T-helper 1 cell treated with Interleukin-12 subunit alpha and Interleukin-12 subunit beta and Interleukin-4 antibody, amounts not matched to agents 30 μg/mL and 1 μg/mL, for 36 hours (primary cell): ENCODE measurements at regions not wholly inside any gene's neighbourhood (a gene's known extent, or its start where the extent isn't known, plus 50 kb on each side); places are given as distances from the start of the nearest gene placed in this dataset.
"Not testable (repeated sequence)": the region's sequence is repeated elsewhere in the genome, so short reads cannot be mapped to it uniquely, and the experiment has no call there.

Experiments used
- H3K27ac Mint-ChIP-seq: one replicate; pipeline ENCODE4 v1.8.0; 2021; ENCODE audit warnings: mild to moderate bottlenecking, mixed read lengths
- H3K27me3 Mint-ChIP-seq: one replicate; pipeline ENCODE4 v1.8.0; 2021; ENCODE audit warnings: low read depth, mixed read lengths
- H3K36me3 Mint-ChIP-seq: one replicate; pipeline ENCODE4 v1.8.0; 2021; ENCODE audit warnings: low read depth, mixed read lengths
- H3K4me1 Mint-ChIP-seq: one replicate; pipeline ENCODE4 v1.8.0; 2021; ENCODE audit warnings: low read depth, mixed read lengths
- H3K4me3 Mint-ChIP-seq: one replicate; pipeline ENCODE4 v1.8.0; 2021; ENCODE audit warnings: mild to moderate bottlenecking, moderate library complexity, mixed read lengths
- H3K9me3 Mint-ChIP-seq: one replicate; pipeline ENCODE4 v1.8.0; 2021; ENCODE audit warnings: mixed read lengths

DNA sequence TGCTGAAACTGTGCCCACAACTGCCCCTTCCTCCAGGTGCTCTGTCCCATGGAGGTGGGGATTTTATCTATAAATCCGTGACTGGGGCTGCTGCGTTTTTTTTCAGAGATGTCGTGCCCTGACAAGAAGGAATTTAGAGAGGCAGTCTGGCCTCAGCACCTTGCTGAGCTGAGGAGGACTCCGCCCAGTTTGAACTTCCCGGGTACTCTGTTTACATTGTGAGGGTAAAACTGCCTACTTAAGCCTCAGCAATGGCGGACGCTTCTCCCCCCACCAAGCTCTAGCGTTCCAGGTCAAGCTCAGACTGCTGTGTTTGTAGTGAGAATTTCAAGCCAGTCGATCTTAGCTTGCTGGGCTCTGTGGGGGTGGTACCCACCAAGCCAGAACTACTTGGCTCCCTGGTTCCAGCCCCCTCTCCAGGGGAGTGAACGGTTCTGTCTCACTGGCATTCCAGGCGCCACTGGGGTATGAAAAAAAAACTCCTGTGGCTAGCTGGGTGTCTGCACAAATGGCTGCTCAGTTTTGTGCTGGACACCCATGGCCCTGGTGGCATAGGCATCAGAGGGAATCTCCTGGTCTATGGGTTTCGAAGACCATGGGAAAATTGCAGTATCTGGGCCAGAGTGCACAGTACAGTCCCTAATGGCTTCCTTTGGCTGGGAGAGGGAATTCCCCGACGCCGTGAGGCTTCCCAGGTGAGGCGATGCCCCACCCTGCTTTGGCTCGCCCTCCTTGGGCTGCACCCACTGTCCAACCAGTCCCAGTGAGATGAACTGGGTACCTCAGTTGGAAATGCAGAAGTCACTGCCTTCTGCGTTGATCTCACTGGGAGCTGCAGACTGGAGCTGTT lies 68.5 kb upstream of the SGO1 start:
- Mint-ChIP-seq H3K4me1 (no peaks in the 10 kb centered on the region), H3K36me3 (no peaks in the 10 kb centered on the region), H3K27me3 (peaks cover 3% of the 10 kb centered on the region)

DNA sequence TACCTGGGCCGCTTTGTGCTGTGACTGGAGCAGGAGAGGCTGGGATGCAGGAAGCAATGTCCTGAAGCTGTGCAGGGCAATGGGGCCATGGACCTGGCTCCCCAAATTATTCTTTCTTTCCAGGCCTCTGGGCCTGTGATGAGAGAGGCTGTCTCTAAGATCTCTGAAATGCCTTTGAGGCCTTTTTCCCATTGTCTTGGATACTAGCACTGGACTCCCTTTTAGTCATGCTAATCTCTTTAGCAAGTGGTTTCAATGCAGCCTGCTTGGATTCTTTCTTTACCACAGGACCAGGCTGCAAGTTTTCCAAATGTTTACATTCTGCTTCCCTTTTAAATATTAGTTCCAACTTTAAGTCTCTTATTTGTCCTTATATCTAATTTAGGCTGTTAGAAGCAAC lies 64.8 kb upstream of the SGO1 start:
- Mint-ChIP-seq H3K27ac (no peak overlapping the region), H3K4me3 (no peak overlapping the region), H3K27me3 (peaks cover 2% of the 10 kb centered on the region), H3K9me3 (peaks cover 11% of the 10 kb centered on the region), H3K4me1 (no peaks in the 10 kb centered on the region), H3K36me3 (no peaks in the 10 kb centered on the region)

More for the DNA sequence above, 68.5 kb upstream of the SGO1 start:
- H3K9me3 Mint-ChIP-seq: peaks cover 8% of the 10 kb centered on the region
- no peak overlapping the region for H3K4me3 Mint-ChIP-seq
- no peak overlapping the region for H3K27ac Mint-ChIP-seq

DNA sequence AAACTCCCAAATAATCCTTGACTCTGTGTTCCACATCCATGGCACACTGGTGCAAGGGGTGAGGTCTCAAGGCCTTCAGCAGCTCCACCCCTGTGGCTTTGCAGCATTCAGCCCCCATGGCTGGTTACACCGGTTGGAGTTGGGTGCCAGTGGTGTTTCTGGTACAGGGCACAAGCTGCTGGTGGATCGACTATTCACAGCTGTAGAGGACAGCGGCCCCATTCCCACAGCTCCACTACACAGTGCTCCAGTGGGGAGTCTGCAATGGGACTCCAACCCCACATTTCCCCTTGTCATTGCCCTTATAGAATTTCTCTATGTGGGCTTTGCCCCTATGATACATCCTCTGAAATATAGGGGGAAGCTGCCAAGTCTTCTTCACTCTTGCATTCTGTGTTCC lies 64.3 kb upstream of the SGO1 start:
- Mint-ChIP-seq H3K4me1 (no peaks in the 10 kb centered on the region), H3K36me3 (no peaks in the 10 kb centered on the region), H3K9me3 (peaks cover 12% of the 10 kb centered on the region), H3K27me3 (no peaks in the 10 kb centered on the region), H3K27ac (no peak overlapping the region), H3K4me3 (no peak overlapping the region)

DNA sequence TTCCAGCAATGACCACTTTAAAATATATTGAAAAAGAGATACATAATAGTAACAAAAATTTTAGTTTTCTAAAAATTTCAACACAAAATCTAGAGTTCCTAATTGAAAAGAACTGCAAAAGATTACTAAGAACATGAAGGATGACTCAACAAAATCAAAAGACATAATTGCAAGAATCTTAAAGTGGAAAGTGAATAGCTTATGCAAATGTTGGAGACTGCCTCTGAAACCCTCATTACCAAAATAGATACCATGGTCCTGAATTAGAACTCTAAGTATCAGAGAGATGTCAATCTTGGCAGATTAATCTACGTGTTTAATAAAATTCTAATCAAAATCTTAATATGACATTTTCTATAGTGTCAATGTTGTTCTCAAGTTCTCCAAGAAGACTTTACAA lies 60.7 kb upstream of the SGO1 start:
- H3K4me3 Mint-ChIP-seq: no peak overlapping the region
- peaks cover 9% of the 10 kb centered on the region for H3K9me3 Mint-ChIP-seq
- H3K27me3 Mint-ChIP-seq: peaks cover 14% of the 10 kb centered on the region
- no peaks in the 10 kb centered on the region for H3K36me3 Mint-ChIP-seq
- no peak overlapping the region for H3K27ac Mint-ChIP-seq
- H3K4me1 Mint-ChIP-seq: no peaks in the 10 kb centered on the region

DNA sequence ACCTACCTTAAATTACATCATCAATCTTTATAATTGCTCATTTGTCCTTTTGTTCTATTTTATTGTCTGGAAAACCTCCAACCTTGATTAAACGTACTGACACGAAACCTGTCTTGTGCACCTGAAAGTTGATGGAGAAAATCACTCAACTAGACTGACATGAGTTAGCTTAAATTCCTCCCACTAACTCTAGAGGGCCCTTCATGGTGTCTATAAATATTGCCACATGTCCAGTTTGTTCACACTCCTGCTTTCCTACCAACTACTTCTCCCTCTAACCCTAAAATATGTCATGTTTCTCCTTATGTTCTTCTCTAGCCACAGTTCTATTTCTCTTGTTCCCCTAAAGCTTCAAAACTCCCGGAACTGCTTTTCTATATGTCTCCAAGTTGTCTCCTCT lies 59.8 kb upstream of the SGO1 start:
- H3K4me3 Mint-ChIP-seq: no peak overlapping the region
- H3K36me3 Mint-ChIP-seq: no peaks in the 10 kb centered on the region
- peaks cover 5% of the 10 kb centered on the region for H3K9me3 Mint-ChIP-seq
- H3K27ac Mint-ChIP-seq: no peak overlapping the region
- no peaks in the 10 kb centered on the region for H3K4me1 Mint-ChIP-seq
- H3K27me3 Mint-ChIP-seq: peaks cover 14% of the 10 kb centered on the region

DNA sequence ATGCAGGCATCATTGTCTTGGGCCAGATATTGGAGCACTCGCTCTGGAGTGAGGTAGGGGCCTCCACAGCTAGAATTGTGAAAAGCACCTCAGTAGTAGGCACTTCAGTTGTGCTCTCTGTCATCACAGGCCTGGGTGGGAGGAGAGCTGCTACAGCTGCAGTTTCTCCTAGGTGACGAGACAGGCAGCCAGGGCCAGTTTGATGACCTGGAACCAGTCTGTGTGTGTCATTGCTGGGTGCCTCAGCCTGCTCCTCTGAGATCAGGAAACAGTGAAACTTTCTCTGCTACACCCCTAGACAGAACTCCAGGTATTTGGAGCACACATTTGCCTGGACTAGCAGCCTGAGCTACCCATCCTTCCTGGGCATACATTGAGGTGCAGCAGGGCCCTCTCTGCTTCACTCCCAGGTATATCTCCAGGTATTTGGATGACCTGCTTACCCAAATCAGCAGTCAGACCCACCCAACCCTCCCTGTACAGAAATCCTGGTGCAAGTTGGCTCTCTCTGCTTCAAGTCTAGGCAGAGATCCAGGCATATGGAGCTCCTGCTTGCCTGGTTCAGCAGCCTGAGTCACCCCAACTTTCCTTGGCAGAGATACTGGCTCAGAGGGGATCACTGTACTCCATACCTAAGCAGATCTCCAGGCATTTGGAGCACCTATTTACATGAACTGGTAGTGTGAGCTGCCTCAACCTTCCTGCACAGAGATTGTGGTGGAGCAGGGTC lies 54.3 kb upstream of the SGO1 start:
- H3K4me1 Mint-ChIP-seq: peaks cover 1% of the 10 kb centered on the region
- no peak overlapping the region for H3K4me3 Mint-ChIP-seq
- H3K27me3 Mint-ChIP-seq: peaks cover 14% of the 10 kb centered on the region
- no peaks in the 10 kb centered on the region for H3K9me3 Mint-ChIP-seq
- no peaks in the 10 kb centered on the region for H3K36me3 Mint-ChIP-seq
- H3K27ac Mint-ChIP-seq: no peak overlapping the region

DNA sequence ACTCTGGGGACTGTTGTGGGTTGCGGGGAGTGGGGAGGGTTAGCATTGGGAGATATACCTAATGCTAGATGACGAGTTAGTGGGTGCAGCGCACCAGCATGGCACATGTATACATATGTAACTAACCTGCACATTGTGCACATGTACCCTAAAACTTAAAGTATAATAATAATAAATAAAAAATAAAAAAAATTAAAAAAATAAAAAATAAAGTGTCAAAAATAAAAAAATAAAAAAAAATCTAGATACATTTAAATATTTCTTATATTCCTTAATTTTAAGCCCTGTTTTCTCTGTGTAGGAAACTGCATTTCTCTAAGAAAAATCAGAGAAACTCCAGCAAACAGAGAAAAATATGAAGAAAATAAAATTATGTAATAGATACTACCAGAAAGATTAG lies 52.2 kb upstream of the SGO1 start:
- H3K27me3 Mint-ChIP-seq: peaks cover 14% of the 10 kb centered on the region
- not testable (repeated sequence) for H3K4me1 Mint-ChIP-seq

DNA sequence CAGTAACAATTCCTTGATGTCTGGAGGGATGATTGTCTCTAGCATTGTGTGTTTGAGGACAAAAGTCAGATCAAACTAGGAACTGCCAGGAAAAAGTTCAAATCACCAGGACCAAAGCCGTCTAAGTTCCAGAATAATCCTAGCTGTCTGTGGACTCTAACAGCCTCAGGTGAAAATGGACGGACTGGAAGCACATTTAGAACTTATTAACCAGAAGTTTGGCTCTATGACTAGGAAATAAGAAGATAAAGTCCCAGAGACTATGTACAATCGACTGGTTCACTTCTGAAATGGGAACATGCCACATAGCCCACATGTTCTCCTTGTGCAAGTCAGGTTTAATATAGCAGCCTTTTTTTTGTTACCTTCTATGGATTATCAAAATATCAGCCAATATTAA lies 50.6 kb upstream of the SGO1 start:
- no peak overlapping the region for H3K27ac Mint-ChIP-seq
- no peak overlapping the region for H3K4me3 Mint-ChIP-seq

More for the DNA sequence above, 52.2 kb upstream of the SGO1 start:
- not testable (repeated sequence) for H3K4me3 Mint-ChIP-seq, H3K36me3 Mint-ChIP-seq, H3K27ac Mint-ChIP-seq, H3K9me3 Mint-ChIP-seq

More for the DNA sequence above, 50.6 kb upstream of the SGO1 start:
- Mint-ChIP-seq H3K36me3 (no peaks in the 10 kb centered on the region), H3K4me1 (peaks cover 1% of the 10 kb centered on the region), H3K9me3 (no peaks in the 10 kb centered on the region), H3K27me3 (no peaks in the 10 kb centered on the region)
